Small intestine (tissue), 7 donors: ENCODE measurements at regions not wholly inside any gene's neighbourhood (a gene's known extent, or its start where the extent isn't known, plus 50 kb on each side); places are given as distances from the start of the nearest gene placed in this dataset.
A peak's percentile ranks its signal among the peaks of the same experiment; 100 is the strongest.
"Not testable (repeated sequence)": the region's sequence is repeated elsewhere in the genome, so short reads cannot be mapped to it uniquely, and the experiment has no call there.

Source experiments
- DNase-seq, 2 donors: peaks; one replicate each; pipeline versions ENCODE4 v3.0.0 to v3.0.0-alpha.2; 2013
- FAIRE-seq: peaks from 2 replicates; lab custom pipeline; 2012; peaks lifted over from hg19 to GRCh38; lab: Jason Lieb, UNC
- H3K27ac ChIP-seq, 3 donors: one replicate each; pipeline ENCODE4 v1.5.1; 2013; ENCODE audit warnings: low read length in 2 of 3, mild to moderate bottlenecking in 2 of 3, control low read depth in 1 of 3, inconsistent platforms in 1 of 3, low read depth in 1 of 3, moderate library complexity in 1 of 3
- H3K27me3 ChIP-seq, 3 donors: one replicate each; pipeline ENCODE4 v1.6.1; 2013; ENCODE audit warnings: low read length in 3 of 3, inconsistent platforms in 1 of 3; ENCODE audit not compliant: control insufficient read depth in 3 of 3, insufficient read depth in 3 of 3
- H3K36me3 ChIP-seq, 3 donors: one replicate each; pipeline ENCODE4 v1.6.1; 2013; ENCODE audit warnings: low read length in 3 of 3, inconsistent platforms in 1 of 3, low read depth in 1 of 3, mild to moderate bottlenecking in 1 of 3, moderate library complexity in 1 of 3; ENCODE audit not compliant: control insufficient read depth in 3 of 3, insufficient read depth in 2 of 3
- H3K4me1 ChIP-seq, 3 donors: one replicate each; pipeline ENCODE4 v1.6.1; 2013; ENCODE audit warnings: low read length in 2 of 3, inconsistent platforms in 1 of 3, low read depth in 1 of 3, mild to moderate bottlenecking in 1 of 3, moderate library complexity in 1 of 3; ENCODE audit not compliant: control insufficient read depth in 3 of 3, insufficient read depth in 2 of 3
- H3K4me3 ChIP-seq, 3 donors: one replicate each; pipeline ENCODE4 v1.5.1; 2013; ENCODE audit warnings: low read length in 3 of 3, control low read depth in 1 of 3, inconsistent platforms in 1 of 3, low read depth in 1 of 3, mild to moderate bottlenecking in 1 of 3, moderate library complexity in 1 of 3
- H3K9me3 ChIP-seq, 2 donors: one replicate each; pipeline ENCODE4 v1.6.1; 2013; ENCODE audit warnings: low read depth in 1 of 2, low read length in 1 of 2; ENCODE audit not compliant: control insufficient read depth in 2 of 2, insufficient read depth in 1 of 2
- WGBS, 3 donors: extraction: QIAGEN DNeasy Blood & Tissue Kit; methylation state at CpG; one replicate each; pipeline ENCODE4 v1.1.7; 2013; 5-methylcytosine and 5-hydroxymethylcytosine counted together
- donor health status: healthy with polysubstance abuse.
- donor health status: control.
- donor health status: control.
- donor health status: Bipolar disorder and iron deficiency.
- donor health status: healthy.

- DNase-seq, H3K36me3 ChIP-seq, FAIRE-seq, H3K27me3 ChIP-seq, H3K4me3 ChIP-seq, H3K9me3 ChIP-seq, H3K4me1 ChIP-seq, H3K27ac ChIP-seq: not testable (repeated sequence)
- WGBS, 3 donors = 95 to 97% (median 97%) methylated on average over 21 to 47 of the region's 53 CpGs
Observed at GRCh38 chr1:176396604-176397395, 66.2 kb upstream of the PAPPA2 start.

DNA sequence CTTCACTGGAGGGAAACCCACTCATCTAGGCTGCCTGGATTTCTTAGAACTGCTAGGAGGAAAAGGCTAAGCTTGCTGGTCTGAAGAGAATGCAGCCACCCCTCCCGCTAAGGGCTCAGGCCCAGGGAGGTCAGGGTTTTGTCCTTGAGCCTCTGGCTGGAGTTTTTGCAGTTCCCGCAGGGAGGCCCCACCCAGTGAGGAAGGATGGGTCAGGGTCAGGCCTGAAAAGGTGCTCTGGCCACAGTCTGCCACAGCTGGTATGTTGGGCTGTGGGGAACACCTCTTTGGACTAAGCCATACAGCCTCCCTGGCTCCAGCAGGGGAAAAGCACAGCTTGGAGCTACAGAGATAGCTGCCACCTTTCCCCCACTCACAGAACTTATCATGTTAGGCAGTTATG, 71.4 kb upstream of the PAPPA2 start:
- DNase-seq = no peak
- H3K27me3 ChIP-seq = no peaks in the 10 kb centered on the region
- no peak for FAIRE-seq
- no peaks in the 10 kb centered on the region for H3K9me3 ChIP-seq
- H3K4me3 ChIP-seq = no peak overlapping the region
- 64 to 70% (median 66%) methylated on average over 2 of the region's 2 CpGs for WGBS, 3 donors
- H3K36me3 ChIP-seq = no peaks in the 10 kb centered on the region
- no peaks in the 10 kb centered on the region for H3K4me1 ChIP-seq
- no peak overlapping the region for H3K27ac ChIP-seq

GRCh38 chr1:176384841-176385240, 78.1 kb upstream of the PAPPA2 start:
- FAIRE-seq (no peak), DNase-seq (no peak)
- Histone ChIP-seq H3K36me3 (no peaks in the 10 kb centered on the region), H3K27me3 (no peaks in the 10 kb centered on the region), H3K4me3 (no peak overlapping the region), H3K9me3 (no peaks in the 10 kb centered on the region), H3K4me1 (peaks cover 0 to 15% (median 0%) of the 10 kb centered on the region in 3 donors), H3K27ac (no peak overlapping the region)

DNA sequence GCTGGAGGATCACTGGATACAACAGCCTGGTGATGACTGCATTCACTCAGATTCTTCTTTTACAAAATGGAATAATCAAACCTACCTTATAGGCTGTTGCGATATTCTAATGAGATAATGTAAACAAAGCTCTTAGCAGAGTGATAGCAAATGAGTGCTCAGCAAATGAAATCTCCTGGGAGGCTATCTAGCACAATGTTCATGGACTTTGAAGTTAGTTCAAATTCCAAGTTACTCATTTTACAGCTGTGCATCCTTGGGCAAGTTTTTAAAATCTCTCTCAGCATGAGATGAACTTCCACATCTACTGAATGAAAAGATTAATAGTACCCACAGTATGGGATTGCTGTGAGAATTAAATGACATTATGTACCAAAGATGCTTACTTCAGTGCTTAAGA, 80.8 kb upstream of the PAPPA2 start:
- Histone ChIP-seq H3K4me3 (no peak overlapping the region), H3K27ac (peak overlapping the region in 1 of 3 donors; percentile 29), H3K27me3 (peaks cover 0 to 2% (median 0%) of the 10 kb centered on the region in 3 donors), H3K4me1 (peaks cover 0 to 15% (median 0%) of the 10 kb centered on the region in 3 donors), H3K9me3 (no peaks in the 10 kb centered on the region), H3K36me3 (no peaks in the 10 kb centered on the region)
- WGBS, 3 donors = 12 to 52% (median 38%) methylated on average over 1 of the region's 1 CpG
- no peak for FAIRE-seq
- DNase-seq = peak; percentile 63 to 85

DNA sequence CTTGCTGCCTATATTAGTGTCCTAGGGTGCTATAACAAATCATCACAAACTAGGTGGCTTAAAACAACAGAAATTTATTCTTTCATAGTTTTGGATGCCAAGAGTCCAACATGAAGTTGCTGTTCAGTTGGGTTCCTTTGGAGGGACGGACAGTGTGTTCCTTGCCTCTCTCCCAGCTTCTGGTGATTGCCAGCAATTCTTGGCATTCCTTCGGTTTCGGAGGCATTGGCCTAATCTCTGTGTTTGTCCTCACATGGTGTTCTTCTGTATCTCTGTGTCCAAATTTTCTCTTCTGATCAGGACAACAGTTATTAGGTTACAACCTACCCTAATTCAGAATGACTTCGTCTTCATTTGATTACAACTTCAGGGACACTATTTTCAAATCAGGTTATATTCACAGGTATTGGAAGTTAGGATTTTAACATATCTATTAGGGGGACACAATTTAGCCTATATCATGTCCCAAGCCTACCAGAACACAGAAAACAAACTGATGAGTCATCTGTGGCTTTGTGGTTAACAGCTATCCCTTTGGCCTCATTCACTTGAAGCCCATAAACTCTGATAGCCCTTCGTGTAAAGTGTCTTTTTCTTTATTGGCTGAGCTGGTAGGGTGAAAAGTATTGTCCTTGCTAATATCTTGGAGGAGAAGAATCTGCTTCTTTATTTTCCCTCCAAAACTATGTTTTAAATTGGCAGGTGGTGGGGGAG, 83.2 kb upstream of the PAPPA2 start:
- H3K4me1 ChIP-seq = peaks cover 0 to 15% (median 0%) of the 10 kb centered on the region in 3 donors
- peaks cover 0 to 2% (median 0%) of the 10 kb centered on the region in 3 donors for H3K27me3 ChIP-seq
- 73 to 80% (median 80%) methylated on average over 5 of the region's 5 CpGs for WGBS, 3 donors
- no peak overlapping the region for H3K4me3 ChIP-seq
- no peak overlapping the region for H3K27ac ChIP-seq
- no peak for FAIRE-seq
- H3K36me3 ChIP-seq = no peaks in the 10 kb centered on the region
- H3K9me3 ChIP-seq = no peaks in the 10 kb centered on the region
- peak in 1 of 2 donors; percentile 24 for DNase-seq

DNA sequence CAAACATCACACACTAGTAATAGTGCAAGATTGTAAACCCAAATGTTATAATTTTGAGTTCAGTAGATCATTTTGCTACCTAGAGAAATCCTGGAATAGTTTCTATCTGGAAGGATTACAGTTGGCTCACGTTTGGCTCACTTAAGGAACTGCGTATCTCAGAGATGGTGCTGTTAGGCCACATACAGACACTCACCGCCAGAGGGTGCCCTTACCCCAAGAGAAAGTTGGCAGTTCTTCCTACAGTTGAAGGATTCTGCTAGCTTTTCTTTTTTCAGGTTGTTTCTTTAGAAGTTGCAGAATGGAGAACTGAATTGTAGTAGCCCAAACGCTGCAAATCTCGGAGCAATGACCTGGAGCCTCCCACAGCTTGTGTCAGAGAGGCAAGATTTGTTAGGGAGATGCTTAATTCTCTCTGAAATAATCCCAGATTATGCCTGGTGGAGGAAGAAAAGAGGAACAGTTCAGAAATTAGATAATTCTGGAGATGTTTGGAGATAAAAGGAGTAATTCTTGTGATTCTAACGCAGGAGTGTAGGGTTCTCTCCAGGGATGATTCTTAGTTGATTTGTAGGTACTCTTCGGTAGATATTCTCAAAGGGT, 87.9 kb upstream of the PAPPA2 start:
- Histone ChIP-seq H3K27ac (no peak overlapping the region), H3K9me3 (no peaks in the 10 kb centered on the region), H3K27me3 (peaks cover 0 to 2% (median 0%) of the 10 kb centered on the region in 3 donors), H3K36me3 (no peaks in the 10 kb centered on the region), H3K4me1 (no peaks in the 10 kb centered on the region), H3K4me3 (no peak overlapping the region)
- DNase-seq (peak; percentile 70 to 82), FAIRE-seq (no peak)
- whole genome bisulfite sequencing, 3 donors = 17 to 22% (median 19%) methylated on average over 7 of the region's 7 CpGs

- DNase-seq (peak in 1 of 2 donors; percentile 58), FAIRE-seq (no peak)
Observed at GRCh38 chr1:176364236-176364905, 98.6 kb upstream of the PAPPA2 start.

DNA sequence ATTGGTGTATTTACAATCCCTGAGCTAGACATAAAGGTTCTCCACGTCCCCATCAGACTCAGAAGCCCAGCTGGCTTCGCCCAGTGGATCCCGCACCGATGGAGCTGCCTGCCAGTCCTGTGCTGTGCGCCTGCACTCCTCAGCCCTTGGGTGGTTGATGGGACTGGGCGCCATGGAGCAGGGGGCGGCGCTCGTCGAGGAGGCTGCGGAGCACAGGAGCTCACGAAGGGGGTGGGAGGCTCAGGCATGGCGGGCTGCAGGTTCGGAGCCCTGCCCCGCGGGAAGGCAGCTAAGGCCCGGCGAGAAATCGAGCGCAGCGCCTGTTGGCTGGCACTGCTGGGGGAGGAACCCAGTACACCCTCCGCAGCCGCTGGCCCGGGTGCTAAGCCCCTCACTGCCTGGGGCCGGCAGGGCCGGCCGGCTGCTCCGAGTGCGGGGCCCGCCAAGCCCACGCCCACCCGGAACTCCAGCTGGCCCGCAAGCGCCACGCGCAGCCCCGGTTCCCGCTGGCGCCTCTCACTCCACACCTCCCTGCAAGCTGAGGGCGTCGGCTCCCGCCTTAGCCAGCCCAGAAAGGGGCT, 113.8 kb upstream of the PAPPA2 start:
- H3K4me3 ChIP-seq, H3K36me3 ChIP-seq, H3K27ac ChIP-seq, DNase-seq, FAIRE-seq, H3K27me3 ChIP-seq, H3K4me1 ChIP-seq: not testable (repeated sequence)
- WGBS, 3 donors = 92 to 95% (median 93%) methylated on average over 21 to 42 of the region's 42 CpGs
- H3K9me3 ChIP-seq = peaks cover 3 to 12% of the 10 kb centered on the region in 2 donors

More at GRCh38 chr1:176364236-176364905, 98.6 kb upstream of the PAPPA2 start:
- Histone ChIP-seq H3K9me3 (no peaks in the 10 kb centered on the region), H3K4me3 (no peak overlapping the region), H3K27me3 (peaks cover 0 to 3% (median 0%) of the 10 kb centered on the region in 3 donors), H3K36me3 (no peaks in the 10 kb centered on the region), H3K27ac (peak overlapping the region in 1 of 3 donors; percentile 38), H3K4me1 (peaks cover 0 to 3% (median 0%) of the 10 kb centered on the region in 3 donors)
- 33 to 47% (median 40%) methylated on average over 7 of the region's 7 CpGs for WGBS, 3 donors
